SK-N-SH treated with all-trans-retinoic acid at 6 μM for 48 hours (cell line): ENCODE measurements at regions not wholly inside any gene's neighbourhood (a gene's known extent, or its start where the extent isn't known, plus 50 kb on each side); places are given as distances from the start of the nearest gene placed in this dataset.

ENCODE experiments used
- ARNTL ChIP-seq: fragments of 450-650 bp; formaldehyde crosslinking; IDR thresholded peaks from 2 replicates; pipeline ENCODE4 v1.5.0; 2020; ENCODE audit warnings: low read depth, mild to moderate bottlenecking, moderate library complexity, borderline replicate concordance
- CREB5 ChIP-seq: fragments of 250-450 bp; sonication (Bioruptor Pico); IDR thresholded peaks from 2 replicates; pipeline ENCODE4 v1.5.1; 2020; ENCODE audit warnings: low read depth, mild to moderate bottlenecking, moderate library complexity
- OSR1 ChIP-seq: fragments of 250-450 bp; sonication (Bioruptor Pico); IDR thresholded peaks from 2 replicates; pipeline ENCODE4 v1.8.0; 2022; ENCODE audit warnings: moderate library complexity, mild to moderate bottlenecking, inconsistent platforms
- PATZ1 ChIP-seq: fragments of 250-450 bp; sonication (Bioruptor Pico); IDR thresholded peaks from 2 replicates; pipeline ENCODE4 v1.8.0; 2020; ENCODE audit warnings: mild to moderate bottlenecking, moderate library complexity, borderline replicate concordance
- POU6F1 ChIP-seq: fragments of 250-450 bp; sonication (Bioruptor Pico); IDR thresholded peaks from 2 replicates; pipeline ENCODE4 v1.8.0; 2021; ENCODE audit warnings: low read depth, mild to moderate bottlenecking, moderate library complexity, borderline replicate concordance
- PPARA ChIP-seq: fragments of 250-450 bp; sonication (Bioruptor Pico); IDR thresholded peaks from 2 replicates; pipeline ENCODE4 v1.5.0; 2020; ENCODE audit warnings: mild to moderate bottlenecking, borderline replicate concordance
- RARB ChIP-seq: fragments of 250-450 bp; sonication (Bioruptor Pico); IDR thresholded peaks from 2 replicates; pipeline ENCODE4 v1.8.0; 2021; ENCODE audit warnings: mild to moderate bottlenecking, moderate library complexity
- TCF4 ChIP-seq: fragments of 250-450 bp; sonication (Bioruptor Pico); IDR thresholded peaks from 2 replicates; pipeline ENCODE4 v1.8.0; 2021; ENCODE audit warnings: mild to moderate bottlenecking, moderate library complexity, borderline replicate concordance
- TSHZ2 ChIP-seq: fragments of 250-450 bp; sonication (Bioruptor Pico); IDR thresholded peaks from 2 replicates; pipeline ENCODE4 v1.5.0; 2020; ENCODE audit warnings: mild to moderate bottlenecking, moderate library complexity
- ZFP3 ChIP-seq: fragments of 250-450 bp; sonication (Bioruptor Pico); IDR thresholded peaks from 2 replicates; pipeline ENCODE4 v1.5.0; 2020; ENCODE audit warnings: mild to moderate bottlenecking, moderate library complexity
- ZFP30 ChIP-seq: fragments of 450-650 bp; formaldehyde crosslinking; IDR thresholded peaks from 2 replicates; pipeline ENCODE4 v1.5.0; 2022; ENCODE audit warnings: mild to moderate bottlenecking, moderate library complexity
- ZNF565 ChIP-seq: fragments of 450-650 bp; formaldehyde crosslinking; conservative IDR thresholded peaks from 2 replicates; pipeline ENCODE4 v1.5.0; 2020; ENCODE audit warnings: low read depth, mild to moderate bottlenecking, moderate library complexity

- TF ChIP-seq ZNF565 (CRISPR knock-in tag) (no peak), CREB5 (CRISPR knock-in tag) (no peak), RARB (CRISPR knock-in tag) (no peak), POU6F1 (CRISPR knock-in tag) (no peak), TCF4 (CRISPR knock-in tag) (no peak), ZFP3 (CRISPR knock-in tag) (no peak), ZFP30 (no peak), PATZ1 (CRISPR knock-in tag) (no peak), ARNTL (no peak), OSR1 (CRISPR knock-in tag) (no peak), PPARA (CRISPR knock-in tag) (no peak), TSHZ2 (CRISPR knock-in tag) (no peak)
These were observed 328.2 kb downstream of the DKK2 start for GRCh38 chr4:106707776-106708463.
